CD4-positive, alpha-beta T cell treated with Interleukin-4 for 1 hour (primary cell): ENCODE measurements at regions not wholly inside any gene's neighbourhood (a gene's known extent, or its start where the extent isn't known, plus 50 kb on each side); places are given as distances from the start of the nearest gene placed in this dataset.
"Not testable (repeated sequence)": the region's sequence is repeated elsewhere in the genome, so short reads cannot be mapped to it uniquely, and the experiment has no call there.

Experiments
- DNase-seq, 2 donors: peaks; one replicate each; pipeline ENCODE4 v3.0.0-alpha.2; 2020 to 2022

DNA sequence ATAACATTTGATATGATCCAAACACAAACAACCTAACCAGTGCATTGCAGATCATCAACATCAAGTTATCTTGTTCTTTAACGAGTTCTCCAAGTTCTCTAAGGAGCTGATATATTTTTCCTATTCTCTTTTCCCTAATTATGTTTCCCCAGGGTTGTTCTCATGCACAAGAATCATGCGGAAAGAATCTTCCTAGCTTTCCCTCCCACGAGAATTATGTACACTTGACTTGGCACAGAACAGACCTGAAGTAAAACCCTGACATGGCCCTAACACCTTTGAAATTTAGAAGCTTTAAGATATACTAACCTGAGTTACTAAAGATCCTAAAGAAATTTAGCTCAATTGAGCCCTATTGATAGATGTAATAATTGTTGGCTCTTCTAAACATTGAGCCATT lies 110.7 kb upstream of the FST start:
- DNase-seq: no peak

DNA sequence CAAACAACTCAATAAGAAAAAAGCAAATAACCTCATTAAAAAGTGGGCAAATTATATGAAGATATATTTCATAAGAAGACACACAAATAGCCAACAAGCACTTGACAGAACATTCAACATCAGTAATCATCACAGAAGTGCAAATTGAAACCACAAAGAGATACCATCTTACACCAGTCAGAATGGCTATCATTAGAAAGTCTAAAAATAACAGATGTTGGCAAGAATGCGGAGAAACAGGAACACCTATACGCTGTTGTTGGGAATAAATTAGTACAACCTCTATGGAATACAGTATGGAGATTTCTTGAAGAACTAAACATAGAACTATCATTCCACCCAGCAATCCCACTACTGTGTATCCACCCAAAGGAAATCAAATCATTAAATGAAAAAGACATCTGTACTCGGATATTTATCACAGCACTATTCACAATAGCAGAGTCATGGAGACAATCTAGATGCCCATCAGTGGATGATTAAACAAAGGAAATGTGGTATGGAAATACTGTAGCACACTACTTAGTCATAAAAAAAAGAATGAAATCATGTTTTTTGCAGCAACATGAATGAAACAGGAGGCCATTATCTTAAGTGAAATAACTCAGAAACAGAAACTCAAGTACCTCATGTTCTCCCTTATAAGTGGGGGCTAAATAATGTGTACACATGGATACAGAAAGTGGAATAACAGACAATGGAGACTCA lies 106.8 kb upstream of the FST start:
- DNase-seq: no peak

DNA sequence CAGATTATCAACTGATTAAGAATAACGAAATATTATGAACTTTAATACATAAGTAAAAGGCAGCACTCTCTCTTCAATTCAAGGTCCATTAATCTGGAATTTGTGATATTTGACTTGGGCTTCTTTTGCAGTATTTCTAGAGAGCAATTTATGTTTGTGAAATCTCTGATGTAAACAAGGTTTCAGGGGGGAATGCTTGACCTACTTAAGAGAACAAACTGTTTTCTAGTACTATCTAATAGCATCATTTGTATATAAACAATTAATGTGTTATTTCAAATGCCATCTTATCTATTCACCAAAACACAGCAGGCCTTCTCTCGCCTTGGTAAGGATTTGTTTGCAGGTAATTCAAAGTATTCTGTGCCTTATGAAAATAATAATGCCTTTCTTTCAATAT lies 103.6 kb upstream of the FST start:
- DNase-seq: no peak

DNA sequence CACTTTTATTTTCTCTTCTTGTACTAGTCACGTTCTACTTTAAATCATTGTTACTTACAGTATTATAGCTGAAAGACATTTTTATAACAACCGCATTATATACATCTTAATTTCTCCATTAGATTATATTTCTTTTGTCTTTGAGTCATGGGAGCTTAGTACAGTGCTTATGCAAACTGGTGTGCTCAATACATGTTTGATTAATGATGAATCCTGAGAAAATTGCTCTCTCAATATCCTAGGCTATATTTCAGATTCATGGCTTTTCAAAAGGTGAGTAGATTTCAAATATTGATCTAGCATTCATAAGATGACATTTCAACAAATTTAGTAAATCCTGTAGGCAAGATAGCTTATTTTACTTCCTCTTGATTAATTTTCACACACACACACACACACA lies 102.2 kb upstream of the FST start:
- DNase-seq: no peak

DNA sequence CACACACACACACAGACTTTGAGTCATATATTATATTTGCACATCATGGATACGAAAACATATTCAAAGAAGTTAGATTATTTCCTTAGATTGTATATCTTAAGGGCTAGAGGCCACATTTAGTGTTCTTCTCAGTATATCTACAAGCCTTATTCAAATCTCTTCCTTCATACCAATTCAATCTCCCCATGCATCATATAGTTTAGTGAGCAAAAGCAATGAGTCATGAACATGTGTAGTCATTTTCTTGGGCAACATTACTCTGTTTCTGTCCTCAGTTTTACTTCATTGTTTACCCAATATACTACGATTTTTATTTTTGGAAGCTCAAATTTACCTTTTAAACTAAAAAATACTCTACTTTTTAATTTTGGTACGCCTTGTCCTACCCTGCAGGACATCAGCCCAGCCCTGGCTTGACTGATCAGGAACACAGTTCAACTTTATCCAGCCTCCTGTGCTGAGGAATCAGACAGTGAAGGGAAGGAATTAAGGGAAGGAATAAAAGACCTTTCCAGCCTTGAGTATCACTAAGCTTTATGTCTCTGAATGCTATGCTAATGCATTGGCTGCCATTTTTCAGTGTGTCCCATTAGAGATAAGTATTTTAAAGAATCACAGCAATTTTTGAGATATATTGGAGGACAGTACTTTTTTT lies 101.7 kb upstream of the FST start:
- DNase-seq: no peak

DNA sequence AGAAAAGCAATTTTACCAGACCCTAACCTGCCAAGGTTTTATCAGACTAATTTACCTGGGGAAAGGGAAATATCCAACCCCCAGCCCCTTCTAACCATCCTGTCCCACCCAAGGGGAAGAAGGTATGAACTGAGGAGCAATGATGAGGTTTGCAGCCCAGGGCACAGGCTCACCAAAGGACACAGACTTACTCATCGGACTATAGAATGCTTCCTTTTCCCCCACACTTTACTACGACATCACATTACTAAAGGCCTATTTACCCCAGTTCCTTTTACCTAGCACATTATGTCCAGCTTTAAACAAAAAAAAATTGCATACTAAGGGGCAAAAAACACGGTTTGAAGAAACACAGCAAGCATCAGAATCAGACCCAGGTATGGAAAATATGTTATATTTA lies 94.1 kb upstream of the FST start:
- DNase-seq: no peak

DNA sequence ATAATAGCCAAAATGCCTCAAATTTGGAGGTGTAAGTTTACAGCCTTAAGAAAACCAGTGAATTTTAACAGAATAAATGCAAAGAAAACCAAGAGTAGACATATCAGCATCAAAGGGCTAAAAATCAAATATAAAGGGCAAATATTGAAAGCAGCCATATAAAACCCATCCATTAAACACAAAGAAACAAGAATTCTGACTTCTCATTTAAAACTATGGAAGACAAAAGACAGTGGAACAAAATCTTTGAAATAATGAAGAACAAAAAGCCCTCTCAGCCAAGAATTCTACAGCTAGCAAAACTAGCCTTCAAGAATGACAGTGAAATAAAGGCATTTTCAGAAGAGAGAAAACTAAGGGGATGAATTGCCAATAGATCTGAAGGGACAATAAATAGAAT lies 91.3 kb upstream of the FST start:
- DNase-seq: no peak

DNA sequence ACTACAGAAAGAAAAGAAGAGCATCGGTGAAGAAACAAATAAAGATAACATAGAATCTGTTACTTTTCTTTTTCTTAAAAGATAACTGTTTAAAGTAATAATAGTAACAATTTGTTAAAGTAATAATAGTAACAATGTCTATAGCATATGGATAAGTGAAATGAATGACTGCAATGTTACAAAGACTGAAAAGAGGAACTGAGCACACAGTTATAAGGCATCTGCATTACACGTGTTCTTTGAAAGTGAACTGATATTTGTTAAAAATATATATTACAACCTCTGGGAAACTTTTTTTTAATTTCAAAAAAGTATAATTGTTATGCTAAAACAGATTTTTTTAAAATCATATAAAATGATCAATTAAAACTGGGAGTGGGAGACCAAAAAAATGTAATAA lies 88.4 kb upstream of the FST start:
- no peak for DNase-seq

DNA sequence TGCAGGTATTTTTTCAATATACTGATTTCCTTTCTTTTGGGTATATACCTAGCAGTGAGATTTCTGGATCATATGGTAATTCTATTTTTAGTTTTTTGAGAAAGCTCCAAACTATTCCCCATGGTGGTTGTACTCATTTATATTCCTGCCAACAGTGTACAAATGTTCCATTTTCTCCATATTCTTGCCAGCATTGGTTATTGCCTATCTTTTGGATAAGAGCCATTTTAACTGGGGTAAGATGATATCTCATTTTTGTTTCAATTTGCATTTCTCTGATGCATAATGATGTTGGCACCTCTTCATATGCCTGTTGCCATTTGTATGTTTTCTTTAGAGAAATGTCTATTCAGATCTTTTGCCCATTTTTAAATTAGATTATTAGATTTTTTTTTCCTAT lies 85.6 kb upstream of the FST start:
- no peak for DNase-seq

DNA sequence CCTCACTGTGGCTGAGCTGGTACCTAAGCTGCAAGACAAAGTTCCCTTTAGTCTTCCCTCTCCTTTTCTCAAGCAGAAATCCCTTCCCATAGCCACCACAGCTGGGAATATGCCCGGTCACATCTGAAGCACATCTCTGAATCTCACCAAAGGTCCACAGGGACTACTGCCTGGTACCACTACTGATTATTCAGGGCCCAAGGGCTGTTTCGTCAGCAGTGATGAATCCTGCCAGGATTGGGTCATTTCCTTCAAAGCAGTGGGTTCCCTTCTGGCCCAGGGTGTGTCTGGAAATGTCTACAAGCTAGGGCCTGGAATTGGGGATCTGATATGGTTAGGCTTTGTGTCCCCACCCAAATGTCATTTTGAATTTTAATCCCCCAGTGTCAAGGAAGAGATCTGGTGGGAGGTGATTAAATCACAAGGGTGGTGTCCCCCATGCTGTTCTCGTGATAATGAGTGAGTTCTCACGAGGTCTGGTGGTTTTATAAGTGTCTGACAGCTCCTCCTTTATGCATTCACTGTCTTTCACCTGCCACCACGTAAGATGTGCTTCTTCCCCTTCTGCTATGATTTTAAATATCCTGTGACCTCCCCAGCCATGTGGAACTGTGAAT lies 83.2 kb upstream of the FST start:
- DNase-seq: no peak

DNA sequence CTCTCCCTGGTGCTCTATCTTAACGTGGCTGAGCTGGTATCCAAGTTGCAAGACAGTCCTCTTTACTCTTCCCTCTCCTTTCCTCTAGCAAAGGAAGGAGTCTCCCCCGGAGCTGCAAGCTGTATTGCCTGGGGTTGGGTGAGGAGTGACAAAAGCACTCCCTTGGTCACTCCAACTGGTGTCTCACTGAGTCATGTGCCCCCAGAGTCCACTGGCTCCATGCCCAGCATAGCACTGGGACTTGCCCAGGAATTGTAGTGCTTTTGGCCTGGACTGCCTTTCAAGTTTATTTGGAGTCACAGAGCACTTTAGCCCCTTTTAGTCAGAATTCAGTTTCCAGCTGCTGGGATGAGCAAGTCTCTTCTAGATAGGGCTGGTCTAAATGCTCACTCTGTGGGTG lies 82.6 kb upstream of the FST start:
- no peak for DNase-seq

DNA sequence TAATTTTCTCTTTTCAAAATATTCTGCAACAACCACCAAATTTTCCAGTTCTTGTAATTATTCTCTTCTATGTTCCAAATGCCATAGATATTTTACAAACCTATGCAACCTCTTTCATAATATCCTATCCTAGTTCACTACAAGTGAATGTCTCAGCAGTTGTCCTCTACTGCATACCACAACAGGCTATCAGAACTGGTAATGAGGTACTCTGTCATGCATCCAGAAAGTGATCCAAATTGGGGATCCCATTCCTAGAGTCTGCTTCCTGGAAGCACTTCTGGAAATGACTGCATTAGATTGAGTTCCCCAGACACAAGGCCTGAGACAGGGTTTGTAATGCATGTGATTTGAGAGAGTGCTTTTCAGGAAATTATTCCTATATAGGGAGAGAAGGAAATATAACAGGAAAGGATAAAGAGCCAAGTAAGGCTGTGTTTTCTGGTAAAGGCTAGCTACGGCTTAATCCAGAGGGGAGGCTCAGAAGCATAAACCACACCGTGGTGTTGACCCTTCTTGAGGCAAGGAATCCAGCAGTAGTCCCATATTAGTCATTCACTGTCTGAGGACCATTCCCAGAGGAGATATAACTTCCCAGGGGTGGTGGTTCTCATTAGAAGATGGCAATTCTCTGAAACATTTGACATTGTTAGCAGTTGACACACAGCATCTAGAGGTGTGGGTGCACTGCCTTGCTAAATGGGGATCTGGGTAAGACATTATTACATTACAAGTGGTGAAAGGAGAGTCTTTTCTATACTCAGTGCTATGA lies 80.3 kb upstream of the FST start:
- DNase-seq: no peak

DNA sequence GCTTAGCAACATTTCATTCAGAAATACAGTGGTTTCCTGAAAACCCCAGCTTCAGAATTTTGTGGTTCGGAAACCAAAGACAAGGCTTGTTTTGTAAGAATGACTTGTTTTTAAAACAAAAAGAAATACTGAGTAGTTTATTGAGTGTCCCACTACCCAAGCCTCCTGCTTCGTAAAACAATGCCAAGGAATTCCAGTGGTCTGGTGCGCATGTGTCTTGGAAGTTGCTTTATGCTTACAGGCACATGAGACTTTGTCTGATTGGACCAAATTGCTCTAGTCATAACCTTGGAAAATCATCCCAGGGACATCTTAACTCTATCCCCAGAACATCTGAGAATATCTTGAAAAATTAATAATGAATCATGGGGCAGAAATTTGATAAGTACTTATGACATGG lies 77.1 kb upstream of the FST start:
- no peak for DNase-seq

DNA sequence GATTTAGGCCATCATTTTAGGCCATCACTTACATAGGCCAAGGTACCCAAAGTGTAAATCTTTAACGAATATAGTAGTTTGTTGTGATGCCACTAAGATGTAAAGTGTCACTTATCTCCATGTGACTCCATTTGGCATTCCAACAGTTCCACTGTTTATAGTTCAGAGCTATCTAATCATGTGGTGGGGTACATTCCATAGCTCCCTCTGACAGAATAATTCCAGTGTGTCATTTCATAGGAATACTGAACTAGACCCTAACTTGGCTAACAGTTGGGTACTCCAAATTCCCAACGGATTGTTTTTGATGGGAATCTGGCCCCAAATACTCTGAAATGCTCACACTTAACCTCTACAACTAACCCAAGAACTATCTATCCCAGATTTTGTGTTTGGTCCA lies 76.7 kb upstream of the FST start:
- DNase-seq: no peak

DNA sequence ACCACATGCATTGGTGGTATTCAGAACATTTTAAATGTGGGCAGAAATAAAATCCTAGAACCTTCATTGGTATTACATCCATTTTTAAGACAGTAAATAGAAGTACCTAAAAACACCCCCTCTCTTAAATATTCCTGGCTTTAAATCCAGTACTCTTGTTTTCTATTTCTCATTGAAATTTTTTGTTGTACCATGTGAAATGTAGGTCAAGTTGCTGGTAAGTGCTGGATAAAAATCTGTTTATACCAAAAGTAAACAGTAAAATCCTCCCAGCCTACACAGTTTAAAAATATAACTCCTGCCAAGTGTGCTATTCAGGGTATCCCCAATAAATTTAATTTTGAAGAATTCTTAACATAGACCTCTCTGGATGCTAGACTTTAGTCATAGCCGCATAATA lies 75.0 kb upstream of the FST start:
- DNase-seq: no peak

DNA sequence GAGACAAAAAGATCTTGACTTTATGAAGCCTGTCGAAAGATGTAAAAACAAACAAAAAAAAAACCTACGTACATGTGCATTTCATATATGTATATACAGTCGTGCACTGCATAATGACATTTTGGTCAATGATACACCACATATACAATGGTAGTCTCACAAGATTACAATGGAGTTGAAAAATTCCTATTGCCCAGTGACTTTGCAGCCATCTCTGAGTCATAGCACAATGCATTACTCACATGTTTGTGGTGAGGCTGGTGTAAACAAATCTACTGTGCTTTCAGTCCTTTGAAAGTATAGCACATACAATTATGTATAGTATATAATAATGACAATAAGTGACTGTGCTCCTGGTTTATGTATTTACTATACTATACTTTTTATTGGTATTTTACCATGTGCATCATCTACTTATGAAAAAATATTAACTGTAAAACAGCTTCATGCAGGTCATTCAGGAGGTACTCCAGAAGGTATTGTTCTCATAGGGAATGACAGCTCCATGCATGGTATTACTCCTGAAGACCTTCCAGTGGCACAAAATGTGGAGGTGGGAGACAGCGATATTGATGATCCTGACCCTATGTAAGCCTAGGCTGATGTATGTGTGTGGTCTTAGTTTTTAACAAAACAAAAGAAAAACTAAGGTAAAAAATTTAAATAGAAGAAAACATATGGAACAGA lies 73.7 kb upstream of the FST start:
- DNase-seq: no peak

DNA sequence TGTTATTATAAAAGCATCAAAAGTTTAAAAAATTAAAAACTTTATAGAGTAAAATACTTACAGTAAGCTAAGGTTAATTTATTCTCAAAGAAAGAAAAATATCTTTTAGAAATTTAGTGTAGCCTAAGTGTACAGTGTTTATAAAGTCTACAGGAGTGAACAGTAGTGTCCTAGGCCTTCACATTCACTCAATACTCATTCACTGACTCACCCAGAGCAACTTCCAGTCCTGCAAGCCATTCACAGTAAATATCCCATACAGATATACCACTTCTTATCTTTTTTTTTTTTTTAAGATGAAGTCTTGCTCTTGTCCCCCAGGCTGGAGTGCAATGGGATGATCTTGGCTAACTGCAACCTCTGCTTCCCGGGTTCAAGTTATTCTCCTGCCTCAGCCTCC lies 73.1 kb upstream of the FST start:
- DNase-seq: no peak

DNA sequence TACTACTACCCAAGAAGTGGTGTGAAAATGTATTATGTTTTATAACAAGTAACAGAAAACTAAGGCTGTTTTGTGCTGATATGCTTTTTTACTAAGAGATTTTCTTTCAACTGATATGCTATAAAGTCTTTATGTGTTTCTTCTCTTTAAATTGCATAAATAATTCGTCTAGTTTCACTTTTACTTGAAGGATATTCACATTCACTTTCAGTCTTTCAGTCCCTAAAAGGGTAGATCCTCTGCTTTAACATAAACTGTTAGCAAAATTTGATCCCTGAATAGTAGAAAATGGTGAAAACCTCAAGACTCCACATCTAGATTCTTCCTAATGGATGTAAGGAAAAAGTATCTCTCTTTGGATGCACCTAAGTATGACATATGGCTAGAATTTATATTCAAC lies 69.0 kb upstream of the FST start:
- DNase-seq: no peak

DNA sequence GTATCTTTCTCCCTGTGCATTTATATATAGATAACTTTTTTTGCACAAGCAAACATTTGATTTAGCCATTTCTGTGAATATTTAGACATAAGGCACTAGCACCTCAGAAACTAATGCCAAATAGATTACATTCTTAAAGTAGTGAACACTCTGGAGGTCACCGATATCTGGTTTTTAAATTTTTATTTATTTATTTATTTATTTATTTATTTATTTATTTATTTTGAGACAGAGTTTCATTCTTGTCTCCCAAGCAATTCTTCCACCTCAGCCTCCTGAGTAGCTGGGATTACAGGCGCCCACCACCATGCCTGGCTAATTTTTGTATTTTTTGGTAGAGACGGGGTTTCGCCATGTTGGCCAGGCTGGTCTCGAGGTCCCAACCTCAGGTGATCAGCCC lies 67.9 kb upstream of the FST start:
- DNase-seq: not testable (repeated sequence)

DNA sequence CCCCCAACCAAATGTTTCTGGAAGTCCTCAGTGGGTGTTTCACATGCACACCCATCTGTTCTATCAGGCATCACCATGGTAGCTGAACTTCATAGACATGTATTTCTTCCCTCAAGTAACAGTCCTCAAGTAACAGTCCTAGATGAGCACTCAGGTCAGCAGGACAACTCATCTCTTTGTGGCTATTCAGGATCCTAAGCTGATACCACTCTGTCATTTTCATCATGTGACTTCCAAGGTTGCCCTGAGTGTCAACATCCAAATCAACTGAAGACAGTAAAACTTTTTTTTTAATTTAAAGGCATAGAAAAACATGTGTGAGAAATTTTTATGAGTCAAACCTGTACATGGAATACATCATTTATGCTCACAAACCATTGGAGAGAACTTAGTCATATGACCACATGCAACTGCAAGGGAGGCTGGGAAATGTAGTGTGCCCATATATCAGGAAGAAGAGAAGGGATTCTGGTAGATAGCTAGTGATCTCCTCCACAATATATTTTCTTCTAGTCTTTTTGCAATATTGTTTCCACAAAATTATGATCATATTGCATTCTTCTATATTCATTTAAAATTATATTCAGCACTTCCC lies 64.2 kb upstream of the FST start:
- no peak for DNase-seq

DNA sequence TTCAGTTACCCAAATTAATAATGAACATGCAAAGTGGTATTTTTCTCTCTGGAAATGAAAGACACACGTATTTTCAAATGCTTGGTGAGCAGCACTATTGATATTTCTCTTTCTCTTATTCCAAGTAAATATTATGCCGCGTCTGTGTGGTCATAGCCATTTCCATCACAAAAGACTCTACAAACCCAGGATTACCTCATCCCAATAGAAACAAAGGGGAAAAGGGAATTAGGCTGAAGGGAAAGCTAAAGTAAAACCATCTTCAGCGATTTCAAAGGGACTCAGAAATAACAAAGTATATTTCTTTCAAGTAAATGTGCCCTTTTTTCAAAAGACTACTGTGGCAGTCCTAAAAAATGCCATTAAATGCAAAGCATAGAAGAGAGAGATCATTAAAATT lies 62.0 kb upstream of the FST start:
- no peak for DNase-seq

DNA sequence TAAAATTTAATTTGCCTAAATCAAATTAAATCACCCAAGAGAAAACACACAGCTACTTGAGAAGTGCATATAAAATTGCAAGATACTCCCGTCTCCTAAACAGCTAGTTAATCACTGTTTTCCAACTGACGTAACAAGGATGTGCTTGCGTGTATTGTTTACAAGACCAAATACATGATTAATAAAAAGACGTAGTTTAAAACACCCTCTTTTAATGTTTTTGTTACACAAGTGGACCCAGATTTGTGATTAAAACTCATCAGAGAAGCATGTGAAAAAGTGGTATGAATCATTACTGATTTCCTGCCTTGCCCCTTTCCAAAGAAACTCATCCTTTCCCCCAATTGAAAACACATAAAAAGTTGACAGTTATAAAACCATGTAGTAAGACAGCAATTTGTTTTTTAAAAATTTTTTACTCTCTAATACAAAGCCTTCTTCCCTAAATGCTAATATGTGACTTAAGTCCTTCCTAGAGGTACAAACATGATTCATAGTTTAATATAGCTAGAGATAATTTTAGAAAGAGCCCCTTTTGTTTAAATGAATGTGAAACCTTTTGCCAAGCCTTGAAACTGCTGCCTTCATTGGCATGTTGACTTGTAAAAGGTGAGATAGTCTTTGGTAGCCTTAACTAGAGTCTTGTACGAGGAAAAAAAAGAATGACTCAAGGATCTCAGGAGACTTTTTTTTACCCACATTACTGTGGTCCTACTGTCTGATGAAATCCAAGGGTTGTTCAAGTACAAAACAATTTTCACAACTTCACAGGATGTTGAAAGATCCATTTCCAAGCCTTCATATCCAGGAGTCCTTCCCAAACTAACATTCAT lies 61.4 kb upstream of the FST start:
- DNase-seq: no peak
